ENCODE measurements at regions not wholly inside any gene's neighbourhood (a gene's known extent, or its start where the extent isn't known, plus 50 kb on each side); places are given as distances from the start of the nearest gene placed in this dataset.

DNA sequence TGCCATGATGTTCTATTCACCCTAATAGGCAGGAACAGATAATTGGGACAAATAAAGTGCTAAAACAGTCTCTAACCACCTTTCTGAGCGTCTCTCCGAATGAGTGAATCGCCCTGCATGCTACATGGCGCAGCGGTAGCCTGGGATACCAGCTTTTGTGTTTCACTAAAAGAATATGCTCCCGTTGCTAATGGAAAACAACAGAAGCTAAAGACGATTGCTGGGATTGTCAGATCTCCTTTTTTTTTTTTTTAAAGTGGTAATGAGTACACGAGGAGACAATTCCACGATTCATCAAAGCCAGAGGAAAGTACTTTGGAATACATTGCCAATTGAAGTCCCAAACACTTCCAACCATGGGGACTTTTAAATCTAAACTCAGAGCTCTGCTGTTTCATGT lies 1815.3 kb upstream of the CELF4 start (continued):
- TF ChIP-seq RFX5 (IDR thresholded peaks at IDR 0.05; ENCODE audit: borderline replicate concordance, low read depth, low read length) (no peak), CTBP2 (IDR thresholded peaks at IDR 0.05; ENCODE audit: borderline replicate concordance, insufficient read depth, insufficient read length, low read length) (no peak), CEBPB (IDR thresholded peaks at IDR 0.05; ENCODE audit: low read depth, low read length) (no peak), SP1 (IDR thresholded peaks at IDR 0.05; ENCODE audit: low read depth, low read length) (no peak), JUN (IDR thresholded peaks at IDR 0.05; ENCODE audit: low read depth, low read length) (no peak), CREB1 (IDR thresholded peaks at IDR 0.05) (no peak), KDM5A (IDR thresholded peaks at IDR 0.05; ENCODE audit: low read length) (no peak), BACH1 (IDR thresholded peaks at IDR 0.05; ENCODE audit: low read length) (no peak), POLR2A (IDR thresholded peaks at IDR 0.05; ENCODE audit: control extremely low read depth in 1 of 2, low read depth in 2 of 2, low read length in 2 of 2) (no peak)

Measured in H1 (cell line).